Pons (tissue), 1 donor: ENCODE measurements at regions not wholly inside any gene's neighbourhood (a gene's known extent, or its start where the extent isn't known, plus 50 kb on each side); places are given as distances from the start of the nearest gene placed in this dataset.
"Not testable (repeated sequence)": the region's sequence is repeated elsewhere in the genome, so short reads cannot be mapped to it uniquely, and the experiment has no call there.

Experiments used
- DNase-seq: peaks from one replicate; pipeline ENCODE4 v3.0.0-alpha.2; 2016; ENCODE audit warnings: low spot score

GRCh38 chr5:16296946-16297345 lies 117.4 kb upstream of the MARCHF11 start:
- no peak for DNase-seq

- DNase-seq: no peak
These were observed 112.3 kb upstream of the MARCHF11 start for GRCh38 chr5:16291894-16292293.

- no peak for DNase-seq
These were observed 111.9 kb upstream of the MARCHF11 start for GRCh38 chr5:16291474-16291873.

- DNase-seq: no peak
These were observed 104.2 kb upstream of the MARCHF11 start for GRCh38 chr5:16283791-16284190.

- not testable (repeated sequence) for DNase-seq
These were observed 97.3 kb upstream of the MARCHF11 start for GRCh38 chr5:16276859-16277258.

GRCh38 chr5:16271851-16272250 lies 92.3 kb upstream of the MARCHF11 start:
- DNase-seq: no peak

- DNase-seq: no peak
These were observed 85.5 kb upstream of the MARCHF11 start for GRCh38 chr5:16265141-16265540.

- no peak for DNase-seq
These were observed 80.4 kb upstream of the MARCHF11 start for GRCh38 chr5:16260000-16260399.

GRCh38 chr5:16253856-16254255 lies 74.3 kb upstream of the MARCHF11 start:
- DNase-seq: no peak

- no peak for DNase-seq
These were observed 66.4 kb upstream of the MARCHF11 start for GRCh38 chr5:16245956-16246355.

GRCh38 chr5:16245249-16245648 lies 65.7 kb upstream of the MARCHF11 start:
- no peak for DNase-seq

- DNase-seq: no peak
These were observed 58.4 kb upstream of the MARCHF11 start for GRCh38 chr5:16238018-16238417.

GRCh38 chr5:16234598-16234997 lies 55.0 kb upstream of the MARCHF11 start:
- DNase-seq: no peak

GRCh38 chr5:16233730-16234129 lies 54.1 kb upstream of the MARCHF11 start:
- DNase-seq: no peak

GRCh38 chr5:16229357-16229940 lies 49.9 kb upstream of the MARCHF11 start:
- no peak for DNase-seq
